ENCODE measurements at regions not wholly inside any gene's neighbourhood (a gene's known extent, or its start where the extent isn't known, plus 50 kb on each side); places are given as distances from the start of the nearest gene placed in this dataset.

- Histone ChIP-seq H3K4me1 (ENCODE audit: insufficient read depth) (no peaks in the 10 kb centered on the region), H3K4me3 (no peak overlapping the region), H3K36me3 (no peaks in the 10 kb centered on the region), H3K27ac (no peak overlapping the region), H3K27me3 (no peaks in the 10 kb centered on the region), H3K9me3 (no peaks in the 10 kb centered on the region)
- intact Hi-C loops (cut with DNase I): no loop called here
- DNase-seq: no peak
- 37 to 39% (median 37%) methylated on average over 3 of the region's 3 CpGs for WGBS, 3 donors
- TF ChIP-seq CTCF (IDR thresholded peaks at IDR 0.05): no peak
- no peak for TF ChIP-seq POLR2A (IDR thresholded peaks at IDR 0.05)
- TF ChIP-seq EP300 (IDR thresholded peaks at IDR 0.05): no peak
Observed at GRCh38 chr13:73365252-73365651, 306.4 kb downstream of the KLF5 start.

GRCh38 chr13:73364736-73365135 lies 305.9 kb downstream of the KLF5 start:
- no peak overlapping the region for H3K27ac ChIP-seq
- WGBS, 3 donors: 48 to 54% (median 49%) methylated on average over 3 of the region's 3 CpGs
- H3K4me3 ChIP-seq: no peak overlapping the region

GRCh38 chr13:73358606-73359095 lies 299.8 kb downstream of the KLF5 start:
- no peak overlapping the region for H3K27ac ChIP-seq
- intact Hi-C loops (cut with DNase I): no loop called here
- H3K4me3 ChIP-seq: no peak overlapping the region
- no peaks in the 10 kb centered on the region for H3K4me1 ChIP-seq (ENCODE audit: insufficient read depth)
- no peaks in the 10 kb centered on the region for H3K9me3 ChIP-seq
- no peaks in the 10 kb centered on the region for H3K27me3 ChIP-seq
- no peaks in the 10 kb centered on the region for H3K36me3 ChIP-seq
- DNase-seq: no peak
- TF ChIP-seq EP300 (IDR thresholded peaks at IDR 0.05) (no peak), CTCF (IDR thresholded peaks at IDR 0.05) (no peak), POLR2A (IDR thresholded peaks at IDR 0.05) (no peak)

More at GRCh38 chr13:73364736-73365135, 305.9 kb downstream of the KLF5 start:
- intact Hi-C loops (cut with DNase I): no loop called here
- H3K27me3 ChIP-seq: no peaks in the 10 kb centered on the region
- H3K36me3 ChIP-seq: no peaks in the 10 kb centered on the region
- no peaks in the 10 kb centered on the region for H3K9me3 ChIP-seq
- DNase-seq: no peak
- TF ChIP-seq CTCF (IDR thresholded peaks at IDR 0.05) (no peak), POLR2A (IDR thresholded peaks at IDR 0.05) (no peak), EP300 (IDR thresholded peaks at IDR 0.05) (no peak)
- H3K4me1 ChIP-seq (ENCODE audit: insufficient read depth): no peaks in the 10 kb centered on the region

- Histone ChIP-seq H3K27me3 (no peaks in the 10 kb centered on the region), H3K9me3 (no peaks in the 10 kb centered on the region), H3K4me1 (ENCODE audit: insufficient read depth) (no peaks in the 10 kb centered on the region), H3K27ac (no peak overlapping the region), H3K4me3 (no peak overlapping the region), H3K36me3 (no peaks in the 10 kb centered on the region)
- intact Hi-C loops (cut with DNase I): no loop called here
- no peak for DNase-seq
- no peak for TF ChIP-seq EP300 (IDR thresholded peaks at IDR 0.05)
- TF ChIP-seq POLR2A (IDR thresholded peaks at IDR 0.05): no peak
- TF ChIP-seq CTCF (IDR thresholded peaks at IDR 0.05): no peak
- whole genome bisulfite sequencing, 3 donors: 61 to 71% (median 70%) methylated on average over 2 of the region's 2 CpGs
Observed at GRCh38 chr13:73355134-73355533, 296.3 kb downstream of the KLF5 start.

All from ovary (tissue), 7 donors.